ENCODE measurements at regions not wholly inside any gene's neighbourhood (a gene's known extent, or its start where the extent isn't known, plus 50 kb on each side); places are given as distances from the start of the nearest gene placed in this dataset.

- TF ChIP-seq CTCF (IDR thresholded peaks at IDR 0.05) (peak in 1 of 6 experiments; percentile 5), POLR2A (IDR thresholded peaks at IDR 0.05) (no peak)
Measured at GRCh38 chr17:14553847-14554246, 253.0 kb downstream of the HS3ST3B1 start.

Data from Peyer's patch (tissue), 4 donors.